ENCODE measurements at regions not wholly inside any gene's neighbourhood (a gene's known extent, or its start where the extent isn't known, plus 50 kb on each side); places are given as distances from the start of the nearest gene placed in this dataset.
"Not testable (repeated sequence)": the region's sequence is repeated elsewhere in the genome, so short reads cannot be mapped to it uniquely, and the experiment has no call there.

DNA sequence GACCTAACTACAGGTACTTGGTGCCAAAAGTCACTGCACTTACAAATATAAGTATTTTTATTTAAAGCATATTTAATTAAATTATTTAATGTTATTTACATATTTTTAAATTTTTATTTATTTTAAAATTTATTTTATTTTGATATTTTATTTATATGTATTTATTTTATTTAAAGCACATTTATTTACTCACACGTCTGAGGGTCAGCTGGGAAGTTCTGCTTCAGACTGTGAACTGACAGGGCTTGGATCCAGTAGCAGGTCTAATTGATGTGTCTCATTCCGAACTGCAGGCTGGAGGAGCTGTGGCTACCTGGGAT, 392.5 kb downstream of the GBA3 start:
- DNase-seq (ENCODE audit: low spot score), result no peak

DNA sequence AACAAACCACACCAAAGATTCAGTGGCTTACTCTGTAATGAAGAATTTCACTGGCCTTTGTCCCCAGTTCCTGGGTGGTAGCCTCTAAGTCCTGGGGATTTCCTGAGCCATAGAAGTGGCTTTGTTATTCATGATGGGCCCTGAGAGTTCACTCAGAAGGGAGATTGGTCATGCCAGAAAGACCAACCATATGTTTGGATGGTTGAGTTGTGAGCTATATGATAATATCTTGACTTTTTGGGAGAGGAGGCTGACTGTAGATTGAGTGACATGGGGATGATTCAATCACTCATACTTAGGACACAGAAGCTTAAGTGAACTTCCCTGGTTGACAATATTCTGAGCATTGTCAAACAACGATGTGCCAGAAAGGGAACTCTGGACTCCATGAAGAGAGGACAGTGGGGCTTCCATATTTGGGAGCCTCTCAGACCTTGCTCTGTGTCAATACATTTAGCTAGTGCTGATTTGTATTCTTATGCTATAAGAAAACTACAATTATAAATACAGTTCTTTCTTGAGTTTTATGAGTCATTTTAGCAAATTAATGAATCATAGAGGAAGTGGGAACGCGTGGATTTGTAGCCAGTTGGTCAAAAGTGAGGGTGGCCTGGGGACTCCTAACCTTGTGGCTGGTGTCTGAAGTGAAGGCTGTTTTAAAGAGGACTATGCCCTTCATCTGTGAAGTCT, 392.0 kb downstream of the GBA3 start:
- DNase-seq (ENCODE audit: low spot score), result no peak

DNA sequence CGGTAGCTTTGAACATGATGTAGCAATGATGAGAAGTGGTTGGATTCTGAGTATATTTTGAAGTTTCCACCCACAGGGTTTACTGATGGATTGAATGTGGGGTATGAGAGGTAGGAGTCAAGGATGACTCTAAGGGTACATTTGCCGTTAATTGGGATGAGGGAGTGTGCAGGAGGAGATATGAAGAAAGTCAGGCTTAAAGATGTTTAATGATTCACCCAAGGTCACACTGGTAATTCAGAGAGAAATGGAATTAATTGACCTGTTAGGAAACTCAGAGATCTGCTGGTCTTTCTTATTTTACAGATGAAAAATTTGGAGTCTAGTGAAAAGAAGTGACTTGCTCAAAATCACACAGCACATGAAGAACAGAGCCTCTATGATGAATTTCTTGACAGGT, 390.7 kb downstream of the GBA3 start:
- no peak for DNase-seq (ENCODE audit: low spot score)

- DNase-seq (ENCODE audit: low spot score), result not testable (repeated sequence)
Measured at GRCh38 chr4:23080171-23080570, 387.4 kb downstream of the GBA3 start.

DNA sequence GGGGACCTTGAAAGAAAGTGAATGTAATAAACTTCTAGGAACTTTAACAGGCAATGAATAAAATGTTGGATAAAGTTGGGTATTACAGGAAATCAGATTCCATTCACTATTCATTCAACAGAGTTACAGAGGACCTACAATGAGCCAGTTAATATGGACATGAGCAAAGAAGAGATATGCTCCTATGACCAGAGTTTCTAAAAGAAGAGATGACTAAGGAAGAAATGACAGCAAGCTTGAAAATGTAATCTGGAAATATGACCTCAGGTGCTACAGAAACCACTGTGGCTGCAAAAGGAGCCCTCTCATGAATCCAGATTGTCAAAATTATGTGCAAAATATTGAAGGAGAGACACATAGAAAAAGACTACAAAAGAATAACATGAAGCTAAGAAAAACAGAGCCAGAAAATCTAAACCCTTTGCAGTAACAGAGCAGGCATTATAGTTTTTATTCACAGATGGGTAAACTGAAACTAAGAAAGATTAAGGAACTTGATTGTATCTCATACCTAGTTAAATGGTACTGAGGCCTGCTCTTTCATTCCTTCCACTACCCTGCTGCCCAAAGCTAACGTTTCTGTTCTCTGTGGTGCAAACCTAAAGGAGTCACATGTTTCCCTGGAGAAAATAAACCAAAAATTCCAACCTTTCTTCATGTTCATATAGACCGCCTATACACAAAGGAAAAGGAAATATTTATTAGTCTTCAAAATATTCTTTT, 378.3 kb downstream of the GBA3 start:
- DNase-seq (ENCODE audit: low spot score), result no peak

- no peak for DNase-seq (ENCODE audit: low spot score)
Measured at GRCh38 chr4:23068756-23069155, 376.0 kb downstream of the GBA3 start.

- no peak for DNase-seq (ENCODE audit: low spot score)
Measured at GRCh38 chr4:23068287-23068686, 375.6 kb downstream of the GBA3 start.

- DNase-seq (ENCODE audit: low spot score), result no peak
Measured at GRCh38 chr4:23062188-23062587, 369.5 kb downstream of the GBA3 start.

DNA sequence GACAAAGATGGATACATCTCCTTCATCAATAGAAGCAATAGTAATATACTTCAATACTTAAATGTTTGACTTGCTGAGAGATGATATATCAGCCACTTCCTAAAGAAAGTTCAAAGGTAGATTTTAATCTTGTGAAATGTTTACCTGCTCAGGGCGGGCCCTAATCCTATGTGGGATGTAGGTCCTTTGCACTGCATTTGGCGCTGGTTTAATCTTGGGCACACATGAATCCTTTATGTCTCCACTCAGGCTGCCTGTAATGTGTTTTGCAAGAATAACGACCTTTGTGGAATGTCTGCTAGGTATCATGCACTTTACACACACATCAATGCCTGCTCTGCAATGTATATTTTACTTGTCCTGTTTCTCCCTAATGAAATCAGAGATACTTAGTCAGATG, 368.7 kb downstream of the GBA3 start:
- no peak for DNase-seq (ENCODE audit: low spot score)

GRCh38 chr4:23060776-23061175, 368.0 kb downstream of the GBA3 start:
- DNase-seq (ENCODE audit: low spot score), result no peak

DNA sequence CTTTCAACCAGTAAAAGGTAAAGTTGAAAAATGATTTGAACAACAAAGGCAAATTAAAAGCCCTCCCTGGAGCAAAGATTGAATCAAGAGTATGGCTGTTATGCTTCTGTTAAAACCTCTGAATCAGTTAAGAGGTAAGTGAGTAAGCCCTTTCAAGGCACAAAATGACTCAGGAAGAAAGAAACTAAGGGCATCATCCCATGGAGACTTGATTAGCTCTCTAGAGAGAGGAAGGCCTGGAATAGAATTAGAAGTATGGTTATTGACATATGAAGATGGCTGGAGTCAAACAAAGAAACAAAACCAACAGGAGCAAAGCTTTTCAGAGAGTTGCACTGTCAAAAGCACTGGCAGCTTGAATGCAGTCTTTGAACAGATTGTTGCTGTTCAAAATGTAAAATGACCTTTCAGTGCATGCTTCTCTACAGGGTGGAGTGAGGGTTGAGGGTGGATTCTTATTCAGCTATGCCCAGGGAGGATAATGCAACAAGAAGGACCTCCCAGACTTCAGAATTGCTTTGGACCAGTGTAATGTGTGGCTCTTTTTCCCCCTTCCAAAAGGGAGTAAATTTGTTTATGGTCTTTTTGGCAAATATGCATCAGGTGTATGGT, 365.5 kb downstream of the GBA3 start:
- DNase-seq (ENCODE audit: low spot score), result no peak

GRCh38 chr4:23041501-23041900, 348.8 kb downstream of the GBA3 start:
- no peak for DNase-seq (ENCODE audit: low spot score)

- no peak for DNase-seq (ENCODE audit: low spot score)
Measured at GRCh38 chr4:23040539-23040938, 347.8 kb downstream of the GBA3 start.

GRCh38 chr4:23039818-23040217, 347.1 kb downstream of the GBA3 start:
- no peak for DNase-seq (ENCODE audit: low spot score)

DNA sequence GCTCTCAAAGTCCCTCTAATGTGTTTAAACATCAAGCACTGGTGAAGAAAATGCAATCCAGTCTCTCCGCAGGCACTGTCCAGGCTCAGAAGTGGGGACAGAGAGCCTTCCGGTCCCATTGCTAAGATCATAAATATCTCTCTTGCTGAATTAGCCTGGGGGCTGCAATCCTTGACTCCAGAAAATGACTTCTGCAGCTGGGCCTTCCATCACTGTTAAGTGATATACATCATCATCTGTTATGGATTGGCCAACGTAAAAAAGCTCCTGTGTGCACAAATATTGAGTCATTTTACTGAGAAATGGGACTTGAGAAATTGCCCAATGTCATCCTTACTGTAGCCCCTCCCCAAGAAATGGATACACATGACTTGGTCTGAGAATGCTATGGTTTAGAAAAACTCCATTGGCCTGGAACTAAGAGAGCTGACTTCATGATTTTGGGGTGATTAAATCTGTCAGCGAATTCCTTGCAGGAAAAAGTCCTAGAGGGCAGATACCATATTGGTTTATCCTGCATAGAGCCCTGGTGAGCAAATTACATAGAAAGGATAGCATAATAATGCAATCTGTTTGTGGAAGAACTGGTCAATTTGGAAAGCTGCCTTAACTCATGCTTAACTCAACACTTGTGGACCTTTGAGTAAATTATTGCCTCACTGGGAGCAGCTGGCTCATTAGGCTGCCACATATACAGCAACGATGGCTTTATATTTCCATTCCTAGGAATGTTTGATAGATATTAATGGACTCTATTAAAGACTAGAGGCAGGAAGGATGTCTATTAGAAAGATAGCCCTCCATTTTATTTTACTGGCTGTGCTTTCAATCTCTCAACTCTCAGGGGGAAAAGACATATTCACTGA, 346.1 kb downstream of the GBA3 start:
- no peak for DNase-seq (ENCODE audit: low spot score)

DNA sequence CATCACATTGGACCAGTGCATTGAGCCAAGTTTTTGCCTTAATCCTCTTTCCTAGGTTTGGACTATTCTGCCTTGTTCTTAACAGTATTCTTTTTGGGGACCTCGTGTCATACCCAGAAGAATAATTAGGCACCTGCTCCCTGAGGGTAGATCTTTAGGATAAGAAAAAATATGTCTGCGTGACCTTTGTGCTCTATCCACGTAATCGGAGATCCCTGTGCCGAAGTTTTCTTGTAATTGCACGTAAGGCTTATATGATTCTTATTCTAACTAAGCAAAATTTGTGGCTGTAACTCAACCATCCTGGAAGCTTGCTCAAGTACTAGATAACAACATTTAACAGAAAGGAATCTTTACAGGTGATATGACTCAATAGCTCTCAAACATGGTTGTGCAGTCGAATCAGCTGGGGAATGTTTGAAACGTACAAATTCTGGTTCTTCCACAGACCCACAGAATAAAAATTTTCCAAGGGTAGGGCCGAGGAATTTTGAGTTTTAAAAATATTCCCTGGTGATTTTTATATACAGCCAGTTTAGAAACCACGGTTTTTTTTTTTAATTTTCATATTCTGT, 344.3 kb downstream of the GBA3 start:
- no peak for DNase-seq (ENCODE audit: low spot score)

GRCh38 chr4:23036503-23036902, 343.8 kb downstream of the GBA3 start:
- DNase-seq (ENCODE audit: low spot score), result no peak

GRCh38 chr4:23035521-23036056, 342.9 kb downstream of the GBA3 start:
- DNase-seq (ENCODE audit: low spot score), result no peak

DNA sequence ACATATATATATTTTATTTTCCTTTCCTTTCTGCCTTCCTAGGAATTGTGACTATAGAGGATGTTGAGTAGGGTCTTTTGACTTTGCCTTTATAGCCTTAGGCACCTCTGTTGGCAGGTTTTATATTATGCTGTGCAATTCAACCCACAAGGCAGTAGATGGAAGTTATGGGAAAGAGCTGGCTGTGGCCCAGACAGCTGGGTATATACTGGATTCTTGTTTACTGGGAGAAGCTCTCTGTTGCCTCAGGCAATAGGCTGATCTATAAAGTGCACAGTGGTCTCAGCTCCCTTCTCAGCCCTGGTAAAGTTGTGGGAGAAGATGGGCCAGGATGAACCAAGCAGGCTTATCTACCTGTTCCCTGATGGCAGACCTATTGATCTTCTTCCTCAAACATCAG, 342.0 kb downstream of the GBA3 start:
- DNase-seq (ENCODE audit: low spot score), result no peak

GRCh38 chr4:23033796-23034195, 341.1 kb downstream of the GBA3 start:
- DNase-seq (ENCODE audit: low spot score), result no peak

GRCh38 chr4:23028875-23029274, 336.1 kb downstream of the GBA3 start:
- DNase-seq (ENCODE audit: low spot score), result no peak

DNA sequence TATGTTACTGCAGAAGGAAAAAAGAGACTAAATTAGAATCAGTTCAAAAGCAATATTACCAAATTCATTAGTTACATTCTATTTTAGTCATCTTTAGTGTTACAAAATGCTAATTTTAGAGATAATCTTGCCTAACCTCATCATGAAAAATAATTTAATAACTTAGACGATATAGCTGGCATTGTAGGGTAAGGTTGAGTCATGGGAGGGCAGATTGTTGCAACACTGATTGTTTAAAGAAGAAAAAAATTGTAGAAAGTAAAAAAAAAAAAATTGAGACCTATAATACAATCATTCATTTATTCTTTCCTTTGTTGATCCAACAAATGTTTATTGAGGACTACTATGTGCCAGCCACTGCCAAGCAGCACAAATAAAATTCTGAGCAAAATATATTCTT, 330.9 kb downstream of the GBA3 start:
- no peak for DNase-seq (ENCODE audit: low spot score)

All from pons (tissue), 1 donor.